Activated T-helper 17 cell treated with anti-CD3 and anti-CD28 coated beads, Interleukin-2, amount 50 U/mL, for 72 hours (primary cell): ENCODE measurements at regions not wholly inside any gene's neighbourhood (a gene's known extent, or its start where the extent isn't known, plus 50 kb on each side); places are given as distances from the start of the nearest gene placed in this dataset.
"Not testable (repeated sequence)": the region's sequence is repeated elsewhere in the genome, so short reads cannot be mapped to it uniquely, and the experiment has no call there.

Experiments used
- ATAC-seq: fragments of 150-1000 bp; cut with Tn5 transposase; replicated peaks from 2 replicates; pipeline ENCODE4 v1.10.0; 2021; ENCODE audit warnings: mild to moderate bottlenecking, moderate library complexity
- H3K27ac Mint-ChIP-seq: one replicate; pipeline ENCODE4 v1.8.0; 2022; ENCODE audit warnings: mixed read lengths
- H3K27me3 Mint-ChIP-seq: one replicate; pipeline ENCODE4 v1.8.0; 2022; ENCODE audit warnings: mixed read lengths
- H3K36me3 Mint-ChIP-seq: one replicate; pipeline ENCODE4 v1.8.0; 2022; ENCODE audit warnings: low read depth, mild to moderate bottlenecking, mixed read lengths
- H3K4me1 Mint-ChIP-seq: one replicate; pipeline ENCODE4 v1.8.0; 2022; ENCODE audit warnings: mixed read lengths
- H3K4me3 Mint-ChIP-seq: one replicate; pipeline ENCODE4 v1.8.0; 2022; ENCODE audit warnings: mild to moderate bottlenecking, mixed read lengths
- H3K9me3 Mint-ChIP-seq: one replicate; pipeline ENCODE4 v1.8.0; 2022; ENCODE audit warnings: mixed read lengths

GRCh38 chr19:28301961-28302360 is 911.0 kb downstream of the UQCRFS1 start:
- H3K4me3 Mint-ChIP-seq, result no peak overlapping the region
- no peaks in the 10 kb centered on the region for H3K27me3 Mint-ChIP-seq
- no peaks in the 10 kb centered on the region for H3K36me3 Mint-ChIP-seq
- no peak overlapping the region for H3K27ac Mint-ChIP-seq
- no peak for ATAC-seq
- peaks cover 9% of the 10 kb centered on the region for H3K9me3 Mint-ChIP-seq
- H3K4me1 Mint-ChIP-seq, result no peaks in the 10 kb centered on the region

GRCh38 chr19:28301463-28301862 is 911.5 kb downstream of the UQCRFS1 start:
- peaks cover 9% of the 10 kb centered on the region for H3K9me3 Mint-ChIP-seq

GRCh38 chr19:28299649-28300048 is 913.3 kb downstream of the UQCRFS1 start:
- Mint-ChIP-seq H3K4me3 (no peak overlapping the region), H3K36me3 (no peaks in the 10 kb centered on the region), H3K4me1 (no peaks in the 10 kb centered on the region), H3K9me3 (peaks cover 9% of the 10 kb centered on the region), H3K27ac (no peak overlapping the region), H3K27me3 (no peaks in the 10 kb centered on the region)
- no peak for ATAC-seq

More at GRCh38 chr19:28301463-28301862, 911.5 kb downstream of the UQCRFS1 start:
- Mint-ChIP-seq H3K27me3 (no peaks in the 10 kb centered on the region), H3K4me3 (no peak overlapping the region), H3K4me1 (no peaks in the 10 kb centered on the region), H3K27ac (no peak overlapping the region), H3K36me3 (no peaks in the 10 kb centered on the region)
- ATAC-seq, result no peak

- H3K4me1 Mint-ChIP-seq, result no peaks in the 10 kb centered on the region
- H3K9me3 Mint-ChIP-seq, result peaks cover 6% of the 10 kb centered on the region
- no peak overlapping the region for H3K4me3 Mint-ChIP-seq
- no peak for ATAC-seq
- H3K27me3 Mint-ChIP-seq, result no peaks in the 10 kb centered on the region
- H3K36me3 Mint-ChIP-seq, result no peaks in the 10 kb centered on the region
- H3K27ac Mint-ChIP-seq, result no peak overlapping the region
Observed at GRCh38 chr19:28297586-28298157, 915.3 kb downstream of the UQCRFS1 start.

GRCh38 chr19:28297036-28297435 is 915.9 kb downstream of the UQCRFS1 start:
- H3K4me3 Mint-ChIP-seq, result no peak overlapping the region
- no peaks in the 10 kb centered on the region for H3K4me1 Mint-ChIP-seq

GRCh38 chr19:28296506-28296905 is 916.4 kb downstream of the UQCRFS1 start:
- Mint-ChIP-seq H3K4me1 (no peaks in the 10 kb centered on the region), H3K4me3 (no peak overlapping the region), H3K27me3 (no peaks in the 10 kb centered on the region), H3K27ac (no peak overlapping the region), H3K9me3 (peaks cover 10% of the 10 kb centered on the region), H3K36me3 (no peaks in the 10 kb centered on the region)
- no peak for ATAC-seq

More at GRCh38 chr19:28297036-28297435, 915.9 kb downstream of the UQCRFS1 start:
- no peak overlapping the region for H3K27ac Mint-ChIP-seq
- peaks cover 6% of the 10 kb centered on the region for H3K9me3 Mint-ChIP-seq
- H3K27me3 Mint-ChIP-seq, result no peaks in the 10 kb centered on the region
- no peaks in the 10 kb centered on the region for H3K36me3 Mint-ChIP-seq
- ATAC-seq, result no peak

- H3K9me3 Mint-ChIP-seq, result peaks cover 10% of the 10 kb centered on the region
- not testable (repeated sequence) for H3K4me1 Mint-ChIP-seq, H3K27ac Mint-ChIP-seq, H3K36me3 Mint-ChIP-seq, H3K4me3 Mint-ChIP-seq, ATAC-seq, H3K27me3 Mint-ChIP-seq
Observed at GRCh38 chr19:28294975-28295374, 918.0 kb downstream of the UQCRFS1 start.

- Mint-ChIP-seq H3K9me3 (peaks cover 10% of the 10 kb centered on the region), H3K4me1 (no peaks in the 10 kb centered on the region), H3K36me3 (no peaks in the 10 kb centered on the region)
Observed at GRCh38 chr19:28294395-28294794, 918.6 kb downstream of the UQCRFS1 start.

GRCh38 chr19:28293685-28294084 is 919.3 kb downstream of the UQCRFS1 start:
- ATAC-seq, result no peak
- peaks cover 10% of the 10 kb centered on the region for H3K9me3 Mint-ChIP-seq
- no peaks in the 10 kb centered on the region for H3K4me1 Mint-ChIP-seq
- H3K27me3 Mint-ChIP-seq, result no peaks in the 10 kb centered on the region
- no peak overlapping the region for H3K4me3 Mint-ChIP-seq
- no peaks in the 10 kb centered on the region for H3K36me3 Mint-ChIP-seq
- H3K27ac Mint-ChIP-seq, result no peak overlapping the region

More at GRCh38 chr19:28294395-28294794, 918.6 kb downstream of the UQCRFS1 start:
- Mint-ChIP-seq H3K27me3 (no peaks in the 10 kb centered on the region), H3K4me3 (no peak overlapping the region), H3K27ac (no peak overlapping the region)
- no peak for ATAC-seq

- H3K27ac Mint-ChIP-seq, result no peak overlapping the region
- ATAC-seq, result no peak
- H3K4me1 Mint-ChIP-seq, result no peaks in the 10 kb centered on the region
- H3K36me3 Mint-ChIP-seq, result no peaks in the 10 kb centered on the region
- no peaks in the 10 kb centered on the region for H3K27me3 Mint-ChIP-seq
- peaks cover 10% of the 10 kb centered on the region for H3K9me3 Mint-ChIP-seq
- H3K4me3 Mint-ChIP-seq, result no peak overlapping the region
Observed at GRCh38 chr19:28292822-28293500, 920.0 kb downstream of the UQCRFS1 start.

GRCh38 chr19:28291874-28292273 is 921.1 kb downstream of the UQCRFS1 start:
- Mint-ChIP-seq H3K27me3 (no peaks in the 10 kb centered on the region), H3K4me3 (no peak overlapping the region), H3K4me1 (no peaks in the 10 kb centered on the region), H3K9me3 (peaks cover 16% of the 10 kb centered on the region), H3K27ac (no peak overlapping the region), H3K36me3 (no peaks in the 10 kb centered on the region)
- no peak for ATAC-seq

- ATAC-seq, result no peak
- peaks cover 20% of the 10 kb centered on the region for H3K9me3 Mint-ChIP-seq
- H3K4me1 Mint-ChIP-seq, result no peaks in the 10 kb centered on the region
- no peak overlapping the region for H3K4me3 Mint-ChIP-seq
- H3K27ac Mint-ChIP-seq, result no peak overlapping the region
- H3K36me3 Mint-ChIP-seq, result no peaks in the 10 kb centered on the region
- H3K27me3 Mint-ChIP-seq, result no peaks in the 10 kb centered on the region
Observed at GRCh38 chr19:28290963-28291657, 921.8 kb downstream of the UQCRFS1 start.

- Mint-ChIP-seq H3K27me3 (no peaks in the 10 kb centered on the region), H3K4me1 (no peaks in the 10 kb centered on the region), H3K36me3 (no peaks in the 10 kb centered on the region), H3K27ac (no peak overlapping the region), H3K9me3 (peaks cover 22% of the 10 kb centered on the region), H3K4me3 (no peak overlapping the region)
- no peak for ATAC-seq
Observed at GRCh38 chr19:28289295-28290063, 923.5 kb downstream of the UQCRFS1 start.

GRCh38 chr19:28288572-28289264 is 924.2 kb downstream of the UQCRFS1 start:
- no peak overlapping the region for H3K4me3 Mint-ChIP-seq
- H3K9me3 Mint-ChIP-seq, result peaks cover 22% of the 10 kb centered on the region
- ATAC-seq, result no peak
- no peaks in the 10 kb centered on the region for H3K4me1 Mint-ChIP-seq
- H3K27ac Mint-ChIP-seq, result no peak overlapping the region
- no peaks in the 10 kb centered on the region for H3K27me3 Mint-ChIP-seq
- H3K36me3 Mint-ChIP-seq, result no peaks in the 10 kb centered on the region
